HG03135 (cell line): ENCODE measurements at regions not wholly inside any gene's neighbourhood (a gene's known extent, or its start where the extent isn't known, plus 50 kb on each side); places are given as distances from the start of the nearest gene placed in this dataset.

ENCODE experiments used
- ATAC-seq: cut with Tn5 transposase; IDR thresholded peaks from one replicate; pipeline ENCODE4 v1.9.1; 2021; ENCODE audit warnings: mild to moderate bottlenecking, moderate library complexity; ENCODE audit not compliant: unreplicated experiment

GRCh38 chr4:177569434-177569833, 127.2 kb upstream of the AGA start:
- no peak for ATAC-seq

DNA sequence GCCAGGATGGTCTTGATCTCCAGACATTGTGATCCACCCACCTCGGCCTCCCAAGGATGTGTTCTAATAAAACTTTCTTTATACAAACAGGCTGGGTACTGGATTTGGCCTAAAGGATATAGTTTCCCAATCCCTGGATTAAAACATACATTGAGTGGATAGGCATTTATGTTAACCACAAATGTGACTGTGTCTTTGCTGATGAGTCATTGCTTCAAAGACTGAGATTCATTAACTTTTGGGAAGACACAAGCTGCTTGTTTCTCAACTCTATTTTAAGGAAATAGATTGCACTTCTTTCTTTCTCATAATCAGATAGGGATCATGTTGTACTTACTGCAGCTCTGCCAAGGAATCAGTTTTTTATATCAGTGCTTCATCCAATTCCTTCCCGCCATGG, 131.3 kb upstream of the AGA start:
- ATAC-seq = no peak

DNA sequence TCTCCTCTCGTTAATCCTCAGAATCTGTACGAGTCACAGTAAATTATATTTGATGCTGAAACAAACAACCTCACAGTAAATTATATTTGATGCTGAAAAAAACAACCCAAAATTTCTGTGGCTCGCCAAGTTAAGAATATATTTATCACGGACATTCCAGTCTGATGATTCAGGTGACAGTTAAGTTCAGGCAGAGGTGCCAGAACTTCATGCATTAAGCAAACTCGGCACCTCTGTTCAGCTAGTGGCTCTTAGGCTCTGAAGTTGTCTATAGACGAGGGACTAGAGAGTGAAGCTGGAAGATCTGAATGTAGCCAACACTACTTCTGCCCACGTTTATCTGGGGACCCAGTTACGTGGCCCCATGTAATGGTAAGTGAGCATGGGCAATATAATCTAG, 132.2 kb upstream of the AGA start:
- ATAC-seq = no peak

GRCh38 chr4:177579649-177580048, 137.4 kb upstream of the AGA start:
- no peak for ATAC-seq

GRCh38 chr4:177582992-177583391, 140.8 kb upstream of the AGA start:
- no peak for ATAC-seq

DNA sequence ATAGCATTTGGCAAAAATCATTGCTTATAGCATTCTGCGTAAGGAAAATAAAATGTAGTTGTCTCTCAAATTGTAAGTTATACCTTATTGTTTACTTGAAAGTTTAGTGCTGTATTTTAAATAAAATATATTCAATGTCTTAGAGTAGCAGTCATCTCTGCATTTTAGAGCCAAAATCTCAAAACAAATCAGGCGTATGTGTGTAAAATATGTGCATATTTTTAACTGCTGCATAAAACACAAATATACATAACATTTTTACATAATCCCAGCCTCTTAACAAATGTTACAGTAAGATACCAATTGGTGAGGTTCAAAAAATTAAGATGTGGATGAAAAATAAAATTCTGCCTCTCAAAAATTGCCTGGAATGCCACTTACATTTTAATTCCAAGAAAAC, 145.8 kb upstream of the AGA start:
- ATAC-seq = no peak

GRCh38 chr4:177595386-177595785, 153.1 kb upstream of the AGA start:
- ATAC-seq = no peak

DNA sequence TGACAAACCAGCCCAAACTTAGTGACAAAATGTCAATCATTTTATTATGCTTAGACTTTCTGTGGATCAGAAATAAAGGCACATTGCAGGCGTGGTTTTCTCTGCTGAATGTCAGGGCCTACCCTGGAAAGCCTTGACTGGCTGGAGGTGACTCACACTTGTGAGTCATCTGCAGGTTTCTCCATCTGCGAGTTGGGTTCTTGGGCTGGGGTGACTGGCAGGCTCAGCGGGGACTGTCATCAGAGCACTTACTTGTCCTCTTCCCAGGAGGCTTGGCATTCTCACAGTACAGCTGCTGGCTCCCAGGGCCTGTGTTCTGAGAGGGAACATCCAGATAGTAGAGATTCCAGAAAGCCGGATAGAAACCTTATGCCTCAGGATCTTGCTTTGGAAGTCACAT, 153.8 kb upstream of the AGA start:
- no peak for ATAC-seq

DNA sequence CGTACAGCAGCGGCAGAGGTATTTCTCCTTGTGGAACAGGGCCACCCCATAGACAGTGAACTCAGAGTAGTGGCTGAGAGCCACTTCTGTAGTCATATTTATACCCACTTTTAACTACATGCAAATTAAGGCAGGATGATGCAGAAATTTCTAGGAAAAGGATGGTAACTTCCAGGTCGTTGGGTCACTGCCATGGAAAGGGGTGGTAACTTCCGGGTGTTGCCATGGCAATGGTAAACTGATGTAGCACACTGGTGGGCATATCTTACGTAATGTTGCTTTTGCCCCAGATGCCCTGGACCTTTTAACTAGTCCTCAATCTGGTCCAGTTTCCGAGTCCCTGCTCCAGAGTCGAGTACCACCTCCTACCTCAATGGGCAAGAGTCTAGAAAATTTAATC, 154.8 kb upstream of the AGA start:
- no peak for ATAC-seq

DNA sequence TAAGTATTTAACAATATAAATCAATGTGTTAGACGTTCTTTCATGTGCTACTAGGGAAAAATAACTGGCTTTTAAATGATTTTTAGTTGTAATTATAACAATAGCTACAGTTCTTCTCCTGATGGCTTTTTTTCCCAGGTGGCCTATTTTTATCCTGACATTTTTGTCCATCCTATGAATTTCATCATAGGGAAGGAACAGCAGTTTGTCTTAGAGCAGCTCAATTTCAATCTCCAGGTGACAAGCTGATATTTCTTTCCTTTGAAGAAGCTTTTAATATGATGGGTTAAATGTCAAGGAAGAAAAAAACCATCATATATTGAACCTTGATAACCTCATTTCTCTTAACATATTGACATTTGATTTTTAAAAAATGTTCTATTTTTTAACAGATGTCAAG, 163.0 kb upstream of the AGA start:
- no peak for ATAC-seq

DNA sequence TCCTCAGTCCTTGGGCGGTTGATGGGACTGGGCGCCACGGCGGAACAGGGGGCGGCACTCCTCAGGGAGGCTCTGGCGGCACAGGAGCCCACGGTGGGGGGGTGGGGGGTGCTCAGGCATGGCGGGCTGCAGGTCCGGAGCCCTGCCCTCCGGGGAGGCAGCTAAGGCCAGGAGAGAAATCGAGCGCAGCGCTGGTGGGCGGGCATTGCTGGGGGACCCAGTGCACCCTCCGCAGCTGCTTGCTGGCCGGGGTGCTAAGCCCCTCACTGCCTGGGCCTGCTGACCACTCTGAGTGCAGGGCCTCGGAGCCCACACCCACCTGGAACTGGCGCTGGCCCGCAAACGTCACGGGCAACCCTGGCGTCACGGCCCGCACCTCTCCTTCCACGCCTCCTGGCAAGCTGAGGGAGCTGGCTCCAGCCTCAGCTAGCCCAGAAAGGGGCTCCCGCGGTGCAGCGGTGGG, 164.9 kb upstream of the AGA start:
- no peak for ATAC-seq

- no peak for ATAC-seq
Measured at GRCh38 chr4:177611974-177612664, 169.9 kb upstream of the AGA start.

DNA sequence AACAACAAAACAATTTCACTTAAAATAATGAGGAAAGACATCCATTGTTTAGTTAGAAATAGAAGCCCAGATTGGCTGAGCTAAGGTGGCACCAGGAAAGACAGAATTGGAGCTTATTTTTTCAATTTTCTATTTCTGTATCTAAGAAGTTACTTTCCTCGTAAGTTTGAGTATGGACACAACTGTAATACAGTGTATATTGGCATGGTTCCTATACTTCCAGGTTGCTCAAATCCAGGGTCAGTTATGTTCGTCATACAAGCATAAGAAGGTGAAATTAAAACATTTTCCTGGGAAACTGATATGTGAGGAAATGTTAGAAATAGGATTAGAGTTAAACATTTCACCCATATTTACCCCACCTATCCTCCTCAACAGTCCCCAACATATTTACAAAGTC, 170.4 kb upstream of the AGA start:
- ATAC-seq = no peak

- ATAC-seq = no peak
Measured at GRCh38 chr4:177632481-177632880, 190.2 kb upstream of the AGA start.

- no peak for ATAC-seq
Measured at GRCh38 chr4:177638871-177639270, 196.6 kb upstream of the AGA start.

DNA sequence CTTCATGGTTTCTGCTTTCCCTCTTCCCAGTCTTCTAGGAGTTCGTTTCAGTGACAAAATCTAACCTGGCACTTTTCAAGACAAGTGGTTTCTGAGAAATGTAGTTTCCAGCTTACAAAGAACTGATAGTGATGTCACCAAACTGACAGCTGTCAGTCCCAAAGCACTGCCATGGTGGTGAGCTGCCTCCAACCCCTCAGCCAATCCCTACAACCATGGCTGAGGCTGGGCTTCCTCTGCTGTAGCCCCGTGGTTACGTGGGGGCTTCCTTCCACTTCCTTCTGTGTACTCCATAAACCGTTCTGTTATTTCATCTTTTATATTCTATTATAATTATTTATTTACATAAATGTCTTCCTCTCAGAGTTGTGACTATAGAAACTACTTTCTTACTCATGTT, 198.6 kb upstream of the AGA start:
- no peak for ATAC-seq

- no peak for ATAC-seq
Measured at GRCh38 chr4:177660223-177660622, 218.0 kb upstream of the AGA start.

DNA sequence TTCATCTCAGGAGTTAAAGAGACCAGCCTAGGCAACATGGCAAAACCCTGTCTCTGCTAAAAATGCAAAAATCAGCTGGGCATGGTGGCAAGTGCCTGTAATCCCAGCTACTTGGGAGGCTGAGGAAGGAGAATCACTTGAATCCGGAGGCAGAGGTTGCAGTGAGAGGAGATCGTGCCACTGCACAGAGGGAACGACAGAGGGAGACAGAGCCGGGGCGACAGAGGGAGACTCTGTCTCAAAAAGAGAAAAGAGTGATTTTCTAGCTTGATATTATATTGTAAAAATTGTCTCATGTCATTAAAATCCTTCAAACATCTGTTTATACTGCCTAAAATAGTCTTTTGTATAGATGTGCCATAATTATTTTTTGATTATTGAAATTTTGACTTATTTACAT, 225.4 kb upstream of the AGA start:
- ATAC-seq = no peak

- ATAC-seq = no peak
Measured at GRCh38 chr4:177671387-177671786, 229.2 kb upstream of the AGA start.

GRCh38 chr4:177671845-177672244, 229.6 kb upstream of the AGA start:
- no peak for ATAC-seq

DNA sequence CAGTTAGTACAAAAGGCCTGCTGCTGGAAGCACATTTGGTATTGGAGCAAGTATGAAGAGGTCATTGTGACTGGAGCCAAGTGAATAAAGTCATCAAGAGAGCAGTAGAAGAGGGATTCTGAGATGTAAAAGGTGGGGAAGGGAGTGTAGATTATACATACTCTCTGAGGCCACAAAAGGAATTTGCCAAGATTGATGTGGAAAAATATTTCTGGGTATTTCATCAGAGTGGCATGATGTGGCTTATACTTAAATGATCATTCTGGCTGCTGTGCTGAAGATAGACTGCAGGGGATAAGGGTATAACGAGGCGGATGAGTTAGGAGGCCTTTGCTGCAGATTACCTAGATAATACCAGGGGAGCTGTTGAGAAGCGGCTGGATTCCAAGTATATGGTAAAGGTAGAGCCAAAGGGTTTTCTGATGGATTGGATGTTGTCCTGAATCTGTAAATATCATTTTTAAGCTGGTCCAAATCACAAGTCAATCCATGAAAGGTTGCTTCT, 231.8 kb upstream of the AGA start:
- no peak for ATAC-seq

- no peak for ATAC-seq
Measured at GRCh38 chr4:177680308-177680707, 238.1 kb upstream of the AGA start.

DNA sequence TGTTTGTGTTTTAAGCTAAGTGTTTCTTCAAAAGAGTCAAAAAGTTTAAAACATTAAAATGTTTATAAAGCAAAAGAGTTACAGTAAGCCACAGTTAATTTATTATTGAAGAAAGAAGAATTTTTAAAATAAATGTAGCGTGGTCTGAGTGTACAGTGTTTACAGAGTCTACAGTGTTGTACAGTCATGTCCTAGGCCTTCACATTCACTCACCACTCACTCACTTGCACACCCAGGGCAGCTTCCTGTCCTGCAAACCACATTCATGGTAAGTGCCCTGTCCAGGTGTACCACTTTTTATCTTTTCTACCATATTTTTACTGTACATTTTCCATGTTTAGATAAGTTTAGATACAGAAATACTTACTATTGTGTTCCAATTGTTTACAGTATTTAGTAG, 239.7 kb upstream of the AGA start:
- no peak for ATAC-seq
